GM21576 (cell line): ENCODE measurements at regions not wholly inside any gene's neighbourhood (a gene's known extent, or its start where the extent isn't known, plus 50 kb on each side); places are given as distances from the start of the nearest gene placed in this dataset.

Experiments
- ATAC-seq: cut with Tn5 transposase; IDR thresholded peaks from one replicate; pipeline ENCODE4 v1.9.1; 2021; ENCODE audit warnings: mild to moderate bottlenecking, moderate library complexity; ENCODE audit not compliant: unreplicated experiment

DNA sequence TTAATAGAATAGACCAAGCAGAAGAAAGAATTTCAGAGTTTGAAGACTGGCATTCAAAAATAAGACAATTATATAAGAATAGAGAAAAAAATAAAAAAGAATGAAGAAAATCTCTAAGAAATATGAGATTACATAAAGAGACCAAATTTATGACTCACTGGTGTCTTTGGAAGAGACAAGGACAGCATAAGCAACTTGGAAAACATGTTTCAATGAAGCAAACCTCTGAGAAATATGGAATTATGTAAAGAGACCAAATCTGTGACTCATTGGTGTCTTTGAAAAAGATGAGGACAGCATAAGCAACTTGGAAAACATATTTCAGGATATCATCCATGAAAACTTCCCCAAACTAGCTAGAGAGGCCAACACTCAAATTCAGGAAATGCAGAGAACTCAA is 60.4 kb upstream of the LYPLAL1 start:
- ATAC-seq: no peak

DNA sequence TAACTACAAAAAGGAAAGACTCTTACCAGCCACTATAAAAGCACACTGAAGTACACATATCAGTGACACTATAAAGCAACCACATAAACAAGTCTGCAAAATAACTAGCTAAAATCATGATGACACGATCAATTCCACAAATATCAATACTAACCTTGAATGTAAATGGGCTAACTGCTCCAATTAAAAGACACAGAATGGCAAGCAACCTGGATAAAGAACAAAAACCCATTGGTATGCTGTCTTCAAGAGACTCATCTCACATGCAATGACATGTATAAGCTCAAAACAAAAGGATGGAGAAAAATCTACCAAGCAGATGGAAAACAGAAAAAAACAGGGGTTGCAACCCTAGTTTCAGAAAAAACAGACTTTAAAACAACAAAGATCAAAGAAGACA is 59.7 kb upstream of the LYPLAL1 start:
- no peak for ATAC-seq

DNA sequence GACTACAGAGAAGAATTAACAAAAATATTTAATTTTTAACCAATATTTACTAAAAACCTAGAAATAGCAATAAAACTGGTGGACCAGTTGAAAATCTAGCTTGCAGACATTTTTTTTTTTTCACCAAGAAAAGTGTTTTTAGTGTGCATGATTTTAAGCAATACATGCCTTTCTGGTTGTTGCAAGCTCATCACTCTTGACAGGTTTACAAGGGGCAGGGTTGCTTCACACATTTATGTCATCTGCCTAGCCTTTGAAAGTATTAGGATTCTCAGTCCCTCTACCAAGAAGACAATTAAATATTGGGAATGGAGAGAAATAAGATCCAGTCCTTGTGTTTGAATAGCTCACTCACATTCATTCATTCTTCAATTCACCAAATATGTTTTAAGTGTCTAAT is 53.8 kb upstream of the LYPLAL1 start:
- no peak for ATAC-seq

DNA sequence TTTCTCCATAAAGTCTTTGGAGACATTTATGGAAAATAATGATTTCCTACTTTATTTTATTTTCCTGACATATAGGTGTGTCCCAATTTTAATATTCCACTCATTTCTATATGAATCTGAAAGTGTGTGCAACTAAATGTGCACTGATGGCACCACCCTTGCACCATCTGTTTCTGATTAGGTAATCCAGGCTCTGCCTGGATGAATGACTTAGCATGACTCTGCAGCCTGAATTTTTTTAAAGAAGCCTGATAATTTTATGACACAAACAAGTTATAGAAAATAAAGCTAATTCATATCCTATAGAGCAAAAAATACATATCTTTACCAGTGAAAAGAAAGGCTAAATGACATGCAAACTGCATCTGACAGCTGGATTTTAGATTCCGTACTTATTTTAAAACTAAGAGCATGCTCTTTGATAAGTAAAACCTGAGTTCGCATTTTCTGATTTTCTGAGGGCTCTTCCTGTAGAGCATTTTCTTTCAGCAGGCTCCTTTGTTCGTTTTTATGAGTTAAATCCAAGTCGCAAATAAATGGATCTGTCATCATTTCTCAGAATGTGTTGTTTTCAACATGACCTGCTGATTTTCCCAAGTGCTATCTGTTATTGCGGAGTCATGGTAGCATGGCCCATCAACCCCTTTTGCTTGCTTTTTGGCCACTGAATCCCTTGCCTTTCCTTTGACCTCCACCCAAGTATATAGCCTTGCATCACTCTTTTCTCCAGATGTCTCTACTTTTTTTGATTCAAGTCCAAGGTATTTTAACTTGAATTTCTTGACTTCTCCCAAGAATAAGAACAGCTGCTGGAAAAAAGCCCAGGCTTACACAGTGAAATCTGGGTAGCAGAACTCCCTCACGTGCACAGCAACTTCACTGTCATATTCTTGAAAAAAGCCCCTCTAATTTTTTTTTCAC is 52.8 kb upstream of the LYPLAL1 start:
- no peak for ATAC-seq

DNA sequence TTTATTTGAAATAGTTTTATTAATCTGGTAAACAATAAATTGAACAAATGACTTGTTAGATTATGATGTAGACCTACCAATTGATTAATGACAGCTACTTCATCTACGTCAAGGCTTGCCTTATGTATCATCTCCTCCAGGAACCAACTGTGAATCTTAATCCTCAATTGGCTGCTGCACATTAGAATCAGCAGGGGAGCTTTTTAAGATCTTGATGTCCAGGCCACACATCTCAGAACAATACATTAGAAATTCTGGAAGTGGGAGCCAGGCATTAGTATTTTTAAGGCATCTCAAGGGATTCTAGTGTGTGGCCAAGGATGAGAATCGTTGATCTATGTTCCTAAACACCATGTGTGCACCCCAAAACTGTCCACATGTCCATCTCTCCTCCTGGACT is 52.0 kb upstream of the LYPLAL1 start:
- ATAC-seq: no peak

DNA sequence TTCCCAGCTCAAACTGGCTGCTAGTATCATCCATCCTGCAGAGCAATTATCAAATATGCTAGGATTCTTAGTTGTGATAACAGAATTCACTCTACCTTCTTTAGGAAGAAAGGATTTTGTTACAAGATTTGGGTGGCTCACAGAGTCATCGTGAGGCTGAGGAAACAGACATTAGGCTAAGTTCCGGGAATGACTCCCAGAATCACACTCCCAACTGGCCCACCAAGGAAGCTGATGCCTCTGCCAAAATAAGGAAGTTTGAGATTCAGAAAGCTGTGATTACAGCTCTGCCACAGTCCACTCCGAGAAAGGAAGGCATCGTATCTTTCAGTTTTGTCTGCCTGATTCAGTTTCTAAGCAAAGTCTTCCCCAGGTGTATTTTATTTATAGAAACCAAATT is 50.6 kb upstream of the LYPLAL1 start:
- no peak for ATAC-seq
